Adrenal gland (tissue), 9 donors: ENCODE measurements at regions not wholly inside any gene's neighbourhood (a gene's known extent, or its start where the extent isn't known, plus 50 kb on each side); places are given as distances from the start of the nearest gene placed in this dataset.

Experiments used
- DNase-seq, 7 donors: peaks; one replicate each; pipeline ENCODE4 v3.0.0-alpha.2; 2019 to 2020
- H3K27ac ChIP-seq, 5 donors: fragments of 200-600 bp; sonication (generic) in 4 of 5; 1 replicate in 3 of 5; 2 replicates in 2 of 5; pipeline versions ENCODE4 v1.5.1 to v1.8.0; 2016 to 2020; ENCODE audit warnings: mild to moderate bottlenecking in 1 of 5
- H3K27me3 ChIP-seq: fragments of 200-600 bp; 2 replicates; pipeline ENCODE4 v1.8.0; 2021
- H3K36me3 ChIP-seq, 2 donors: fragments of 200-600 bp; replicated peaks in 1 of 2; 1 replicate in 1 of 2; 2 replicates in 1 of 2; pipeline versions ENCODE4 v1.5.1 to v1.8.0; 2018 to 2022
- H3K4me1 ChIP-seq, 2 donors: fragments of 200-600 bp; replicated peaks in 1 of 2; 1 replicate in 1 of 2; 2 replicates in 1 of 2; pipeline versions ENCODE4 v1.5.1 to v1.8.0; 2018 to 2021
- H3K4me3 ChIP-seq, 4 donors: fragments of 200-600 bp; sonication (generic) in 3 of 4; one replicate each; pipeline ENCODE4 v1.5.1; 2016 to 2018
- H3K9me3 ChIP-seq, 3 donors: fragments of 200-600 bp; sonication (generic) in 1 of 3; replicated peaks in 1 of 3; 1 replicate in 2 of 3; 2 replicates in 1 of 3; pipeline versions ENCODE4 v1.5.1 to v1.8.0; 2016 to 2021
- CTCF ChIP-seq, 6 experiments: fragments of 450-650 bp in 4 of 6; fragments of 200-600 bp in 2 of 6; sonication (generic) in 1 of 6; IDR thresholded peaks; 1 replicate in 5 of 6; 2 replicates in 1 of 6; pipeline versions ENCODE4 v1.5.1 to v1.8.0; 2016 to 2021; ENCODE audit warnings: antibody characterized with exemption in 6 of 6, mild to moderate bottlenecking in 2 of 6, moderate library complexity in 1 of 6
- POLR2A ChIP-seq, 2 donors: fragments of 450-650 bp; IDR thresholded peaks; one replicate each; pipeline ENCODE4 v1.6.1; 2017; ENCODE audit warnings: antibody characterized with exemption in 2 of 2, mild to moderate bottlenecking in 2 of 2, moderate library complexity in 1 of 2
- WGBS, 4 donors: extraction: QIAGEN DNeasy Blood & Tissue Kit in 2 of 4; methylation state at CpG; one replicate each; pipeline versions ENCODE4 v1.1.5 to v1.1.7; 2013 to 2017; 5-methylcytosine and 5-hydroxymethylcytosine counted together
- intact Hi-C, 2 donors: fragments of 100-400 bp; cut with DNase I; formaldehyde crosslinking; loops; one replicate each; pipeline versions ENCODE4 v1.14.1 to v1.15.0; 2022 to 2023
- donor health status: healthy with polysubstance abuse.
- donor health status: Bipolar disorder and iron deficiency.
- donor health status: DM: yes; HTN: yes; CAD: no.
- donor health status: DM: no; HTN: no; CAD: no.
- donor health status: DM: no; HTN: no; CAD: no.

- Histone ChIP-seq H3K4me1 (no peaks in the 10 kb centered on the region), H3K4me3 (no peak overlapping the region), H3K27ac (no peak overlapping the region), H3K27me3 (no peaks in the 10 kb centered on the region), H3K9me3 (no peaks in the 10 kb centered on the region), H3K36me3 (no peaks in the 10 kb centered on the region)
- intact Hi-C loops = no loop called here
- WGBS, 4 donors = 72 to 82% (median 75%) methylated on average over 3 of the region's 3 CpGs
- no peak for DNase-seq
- no peak for TF ChIP-seq POLR2A (IDR thresholded peaks at IDR 0.05)
- TF ChIP-seq CTCF (IDR thresholded peaks at IDR 0.05) = no peak
These were observed 629.1 kb downstream of the ZEB2 start for GRCh38 chr2:143890798-143891197.

GRCh38 chr2:143889216-143889615 lies 630.7 kb downstream of the ZEB2 start:
- Histone ChIP-seq H3K9me3 (no peaks in the 10 kb centered on the region), H3K27ac (no peak overlapping the region), H3K36me3 (no peaks in the 10 kb centered on the region), H3K27me3 (no peaks in the 10 kb centered on the region), H3K4me3 (no peak overlapping the region), H3K4me1 (no peaks in the 10 kb centered on the region)
- DNase-seq = no peak
- TF ChIP-seq POLR2A (IDR thresholded peaks at IDR 0.05) (no peak), CTCF (IDR thresholded peaks at IDR 0.05) (no peak)
- intact Hi-C loops = no loop called here
- WGBS, 4 donors = 79 to 86% (median 83%) methylated on average over 4 of the region's 4 CpGs

- TF ChIP-seq CTCF (IDR thresholded peaks at IDR 0.05) (no peak), POLR2A (IDR thresholded peaks at IDR 0.05) (no peak)
- intact Hi-C loops = no loop called here
- H3K4me3 ChIP-seq = no peak overlapping the region
- H3K9me3 ChIP-seq = no peaks in the 10 kb centered on the region
- H3K27me3 ChIP-seq = no peaks in the 10 kb centered on the region
- no peak overlapping the region for H3K27ac ChIP-seq
- H3K36me3 ChIP-seq = no peaks in the 10 kb centered on the region
- no peak for DNase-seq
- 67 to 94% (median 91%) methylated on average over 1 to 3 of the region's 3 CpGs for WGBS, 4 donors
- no peaks in the 10 kb centered on the region for H3K4me1 ChIP-seq
These were observed 634.5 kb downstream of the ZEB2 start for GRCh38 chr2:143885461-143885860.

GRCh38 chr2:143881246-143881645 lies 638.7 kb downstream of the ZEB2 start:
- WGBS, 4 donors = 74 to 95% (median 85%) methylated on average over 2 of the region's 2 CpGs
- Histone ChIP-seq H3K9me3 (no peaks in the 10 kb centered on the region), H3K36me3 (no peaks in the 10 kb centered on the region), H3K4me1 (no peaks in the 10 kb centered on the region), H3K27me3 (no peaks in the 10 kb centered on the region), H3K4me3 (no peak overlapping the region), H3K27ac (no peak overlapping the region)
- TF ChIP-seq POLR2A (IDR thresholded peaks at IDR 0.05) (no peak), CTCF (IDR thresholded peaks at IDR 0.05) (no peak)
- intact Hi-C loops = no loop called here
- DNase-seq = no peak
